ENCODE measurements at regions not wholly inside any gene's neighbourhood (a gene's known extent, or its start where the extent isn't known, plus 50 kb on each side); places are given as distances from the start of the nearest gene placed in this dataset.

GRCh38 chr4:135239964-135240363, 1038.4 kb upstream of the PABPC4L start:
- no peak for DNase-seq
- no peaks in the 10 kb centered on the region for H3K4me1 ChIP-seq
- no peak overlapping the region for H3K4me3 ChIP-seq
- H3K27me3 ChIP-seq (ENCODE audit: insufficient read depth in 3 of 3, low read length in 2 of 3): no peaks in the 10 kb centered on the region
- ATAC-seq: no peak
- intact Hi-C loops (cut with DNase I): no loop called here
- WGBS, 3 donors: 75 to 77% (median 76%) methylated on average over 4 of the region's 4 CpGs
- TF ChIP-seq CTCF (IDR thresholded peaks at IDR 0.05): no peak
- no peaks in the 10 kb centered on the region for H3K9me3 ChIP-seq
- H3K27ac ChIP-seq: no peak overlapping the region
- H3K36me3 ChIP-seq (ENCODE audit: insufficient read depth in 1 of 2, low read depth in 1 of 2): no peaks in the 10 kb centered on the region

DNA sequence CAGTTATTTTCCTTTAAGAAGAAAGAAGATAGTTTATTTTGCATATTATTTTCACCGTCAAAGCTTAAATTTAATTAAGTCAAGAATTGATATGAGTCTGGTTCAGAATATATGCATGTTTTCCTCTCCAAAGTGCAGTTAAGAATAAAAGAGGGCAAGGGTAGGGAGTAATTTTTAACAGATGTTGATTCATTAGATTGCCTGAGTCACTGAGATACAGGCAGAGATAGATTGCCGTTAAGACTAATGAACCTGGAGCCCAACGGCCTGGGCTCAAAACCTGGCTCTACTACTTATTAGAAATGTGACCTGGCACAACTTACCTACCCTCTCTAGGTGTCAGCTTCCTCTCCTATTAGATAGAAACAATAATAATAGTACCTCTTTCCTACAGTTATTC, 1037.4 kb upstream of the PABPC4L start:
- no peak for TF ChIP-seq CTCF (IDR thresholded peaks at IDR 0.05)
- no peaks in the 10 kb centered on the region for H3K36me3 ChIP-seq (ENCODE audit: insufficient read depth in 1 of 2, low read depth in 1 of 2)
- DNase-seq (no peak), ATAC-seq (no peak)
- no peak overlapping the region for H3K27ac ChIP-seq
- H3K4me3 ChIP-seq: no peak overlapping the region
- no peaks in the 10 kb centered on the region for H3K27me3 ChIP-seq (ENCODE audit: insufficient read depth in 3 of 3, low read length in 2 of 3)
- no peaks in the 10 kb centered on the region for H3K9me3 ChIP-seq
- H3K4me1 ChIP-seq: no peaks in the 10 kb centered on the region
- WGBS, 3 donors: 43 to 67% (median 64%) methylated on average over 3 of the region's 3 CpGs
- intact Hi-C loops (cut with DNase I): no loop called here

DNA sequence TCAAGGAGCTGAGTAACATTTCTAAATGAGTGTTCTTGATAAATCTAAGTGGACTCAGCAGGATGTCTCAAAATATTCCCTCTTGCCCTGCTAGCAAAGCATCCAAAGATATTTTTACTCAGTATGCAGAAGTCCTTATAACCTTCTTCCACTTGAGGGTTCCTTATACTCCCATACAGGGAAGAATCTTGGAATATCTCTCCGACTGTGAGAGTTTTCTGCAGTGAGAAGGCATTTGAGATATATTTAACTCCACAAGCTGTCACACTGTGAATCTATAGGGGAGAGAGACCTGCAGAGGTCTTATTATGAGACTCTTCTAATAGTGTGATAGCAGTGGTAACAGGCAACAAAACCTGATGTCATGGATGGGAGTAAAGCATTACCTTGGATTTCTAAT, 1034.5 kb upstream of the PABPC4L start:
- no peak overlapping the region for H3K27ac ChIP-seq
- H3K4me1 ChIP-seq: no peaks in the 10 kb centered on the region
- no peaks in the 10 kb centered on the region for H3K9me3 ChIP-seq
- no peaks in the 10 kb centered on the region for H3K36me3 ChIP-seq (ENCODE audit: insufficient read depth in 1 of 2, low read depth in 1 of 2)
- 50 to 68% (median 63%) methylated on average over 1 of the region's 1 CpG for WGBS, 3 donors
- no peaks in the 10 kb centered on the region for H3K27me3 ChIP-seq (ENCODE audit: insufficient read depth in 3 of 3, low read length in 2 of 3)
- H3K4me3 ChIP-seq: no peak overlapping the region
- no peak for ATAC-seq
- no peak for TF ChIP-seq CTCF (IDR thresholded peaks at IDR 0.05)
- intact Hi-C loops (cut with DNase I): no loop called here
- no peak for DNase-seq

DNA sequence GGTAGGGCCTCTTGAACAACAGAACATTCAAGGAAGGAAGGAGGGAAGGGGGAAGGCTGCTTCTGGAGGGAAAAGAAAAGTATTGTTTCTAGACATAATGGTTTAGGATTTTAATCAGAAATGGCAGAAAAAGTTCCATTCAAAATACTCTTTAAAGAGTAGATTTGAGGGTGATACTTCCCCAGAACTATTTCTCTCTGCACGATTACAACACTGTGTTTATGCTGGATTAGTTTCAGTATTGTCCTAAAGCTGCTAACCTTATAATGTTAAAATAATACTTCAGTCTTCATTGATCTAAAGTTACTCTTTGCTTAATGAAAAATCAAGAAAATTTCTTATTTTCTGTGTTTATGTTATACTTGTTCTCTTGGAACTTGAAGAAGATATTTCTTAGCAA, 1026.3 kb upstream of the PABPC4L start:
- H3K4me3 ChIP-seq: no peak overlapping the region
- intact Hi-C loops (cut with DNase I): no loop called here
- H3K27me3 ChIP-seq (ENCODE audit: insufficient read depth in 3 of 3, low read length in 2 of 3): no peaks in the 10 kb centered on the region
- no peak for DNase-seq
- no peaks in the 10 kb centered on the region for H3K36me3 ChIP-seq (ENCODE audit: insufficient read depth in 1 of 2, low read depth in 1 of 2)
- TF ChIP-seq CTCF (IDR thresholded peaks at IDR 0.05): no peak
- 47 to 57% (median 50%) methylated on average over 1 of the region's 1 CpG for WGBS, 3 donors
- no peak for ATAC-seq
- H3K4me1 ChIP-seq: no peaks in the 10 kb centered on the region
- H3K9me3 ChIP-seq: no peaks in the 10 kb centered on the region
- H3K27ac ChIP-seq: no peak overlapping the region

DNA sequence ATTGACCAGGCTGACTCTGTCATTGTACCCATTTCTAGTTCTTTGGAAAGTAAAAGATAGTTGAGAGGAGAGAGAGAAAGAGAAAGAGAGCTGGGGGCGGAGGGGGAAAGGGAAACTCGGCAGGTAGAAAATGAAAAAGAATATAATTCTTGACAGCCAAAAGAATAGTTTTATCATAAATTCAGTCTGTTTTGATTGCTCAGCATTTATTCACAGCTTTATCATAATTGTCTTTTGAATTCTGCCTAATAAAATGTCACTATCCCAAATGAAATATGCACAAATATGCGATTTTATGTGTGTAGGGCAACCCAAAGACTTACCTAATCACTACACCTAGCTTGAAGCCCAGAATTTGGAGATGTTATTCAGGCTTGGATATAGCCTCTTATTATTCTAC, 1024.0 kb upstream of the PABPC4L start:
- Histone ChIP-seq H3K9me3 (no peaks in the 10 kb centered on the region), H3K4me3 (no peak overlapping the region), H3K4me1 (no peaks in the 10 kb centered on the region), H3K27ac (no peak overlapping the region), H3K36me3 (ENCODE audit: insufficient read depth in 1 of 2, low read depth in 1 of 2) (no peaks in the 10 kb centered on the region), H3K27me3 (ENCODE audit: insufficient read depth in 3 of 3, low read length in 2 of 3) (no peaks in the 10 kb centered on the region)
- 77 to 89% (median 79%) methylated on average over 3 of the region's 3 CpGs for WGBS, 3 donors
- ATAC-seq (no peak), DNase-seq (no peak)
- intact Hi-C loops (cut with DNase I): no loop called here
- TF ChIP-seq CTCF (IDR thresholded peaks at IDR 0.05): no peak
